Esophagus muscularis mucosa (tissue), 4 donors: ENCODE measurements at regions not wholly inside any gene's neighbourhood (a gene's known extent, or its start where the extent isn't known, plus 50 kb on each side); places are given as distances from the start of the nearest gene placed in this dataset.

Experiments
- DNase-seq: peaks from one replicate; pipeline ENCODE4 v3.0.0-alpha.2; 2017; ENCODE audit errors: extremely low spot score
- H3K27ac ChIP-seq, 4 donors: fragments of 200-600 bp; sonication (generic); replicated peaks in 1 of 4; 1 replicate in 3 of 4; 2 replicates in 1 of 4; pipeline ENCODE4 v1.5.1; 2016 to 2019; ENCODE audit warnings: mild to moderate bottlenecking in 1 of 4
- H3K27me3 ChIP-seq, 4 donors: fragments of 200-600 bp; sonication (generic); one replicate each; pipeline versions ENCODE4 v1.5.1 to v1.6.0; 2016 to 2019
- H3K36me3 ChIP-seq, 4 donors: fragments of 200-600 bp; sonication (generic); one replicate each; pipeline ENCODE4 v1.5.1; 2016 to 2019
- H3K4me1 ChIP-seq, 4 donors: fragments of 200-600 bp; sonication (generic); one replicate each; pipeline ENCODE4 v1.5.1; 2016 to 2019
- H3K4me3 ChIP-seq, 4 donors: fragments of 200-600 bp; sonication (generic); 1 replicate in 2 of 4; 2 replicates in 2 of 4; pipeline ENCODE4 v1.5.1; 2016 to 2019; ENCODE audit warnings: mild to moderate bottlenecking in 4 of 4, moderate library complexity in 1 of 4
- H3K9me3 ChIP-seq, 4 donors: fragments of 200-600 bp; sonication (generic); 1 replicate in 3 of 4; 2 replicates in 1 of 4; pipeline ENCODE4 v1.5.1; 2016 to 2019
- CTCF ChIP-seq, 3 experiments: fragments of 200-600 bp in 2 of 3; fragments of 450-650 bp in 1 of 3; sonication (generic) in 2 of 3; IDR thresholded peaks; one replicate each; pipeline ENCODE4 v1.5.1; 2017 to 2019; ENCODE audit warnings: antibody characterized with exemption in 3 of 3, mild to moderate bottlenecking in 2 of 3, moderate library complexity in 1 of 3
- EP300 ChIP-seq: sonication (generic); formaldehyde crosslinking; IDR thresholded peaks from one replicate; pipeline ENCODE4 v1.6.1; 2017; ENCODE audit warnings: antibody characterized with exemption
- POLR2A ChIP-seq: fragments of 450-650 bp; IDR thresholded peaks from one replicate; pipeline ENCODE4 v1.6.1; 2017; ENCODE audit warnings: antibody characterized with exemption, moderate library complexity, mild to moderate bottlenecking, low read depth
- POLR2AphosphoS5 ChIP-seq, 2 donors: sonication (generic); formaldehyde crosslinking; IDR thresholded peaks; one replicate each; pipeline ENCODE4 v1.6.1; 2017; ENCODE audit warnings: antibody characterized with exemption in 2 of 2
- whole genome bisulfite sequencing: methylation state at CpG from one replicate; pipeline ENCODE4 v1.1.5; 2018; 5-methylcytosine and 5-hydroxymethylcytosine counted together
- intact Hi-C: fragments of 100-400 bp; cut with DNase I; formaldehyde crosslinking; loops from one replicate; pipeline ENCODE4 v1.15.1; 2023

- 79% methylated on average over 11 of the region's 11 CpGs for WGBS
- intact Hi-C loops = no loop called here
- TF ChIP-seq EP300 (no peak), POLR2AphosphoS5 (IDR thresholded peaks at IDR 0.05) (no peak), POLR2A (no peak), CTCF (IDR thresholded peaks at IDR 0.05) (no peak)
- Histone ChIP-seq H3K27me3 (peaks cover 0 to 8% (median 0%) of the 10 kb centered on the region in 4 donors), H3K36me3 (no peaks in the 10 kb centered on the region), H3K4me1 (peaks cover 0 to 6% (median 0%) of the 10 kb centered on the region in 4 donors), H3K27ac (no peak overlapping the region), H3K9me3 (no peaks in the 10 kb centered on the region), H3K4me3 (no peak overlapping the region)
- no peak for DNase-seq
Observed at GRCh38 chr19:30920222-30920621, 429.0 kb downstream of the TSHZ3 start.

- H3K27me3 ChIP-seq = peaks cover 0 to 8% (median 0%) of the 10 kb centered on the region in 4 donors
- DNase-seq = no peak
- no peak for TF ChIP-seq POLR2AphosphoS5 (IDR thresholded peaks at IDR 0.05)
- no peak for TF ChIP-seq CTCF (IDR thresholded peaks at IDR 0.05)
- no peak for TF ChIP-seq POLR2A
- TF ChIP-seq EP300 = no peak
- intact Hi-C loops = no loop called here
- H3K36me3 ChIP-seq = no peaks in the 10 kb centered on the region
- peaks cover 0 to 6% (median 0%) of the 10 kb centered on the region in 4 donors for H3K4me1 ChIP-seq
- no peaks in the 10 kb centered on the region for H3K9me3 ChIP-seq
- WGBS = 70% methylated on average over 1 of the region's 1 CpG
- H3K4me3 ChIP-seq = no peak overlapping the region
- no peak overlapping the region for H3K27ac ChIP-seq
Observed at GRCh38 chr19:30919737-30920136, 429.5 kb downstream of the TSHZ3 start.

GRCh38 chr19:30916238-30916637 is 433.0 kb downstream of the TSHZ3 start:
- Histone ChIP-seq H3K4me1 (no peaks in the 10 kb centered on the region), H3K27ac (no peak overlapping the region), H3K9me3 (no peaks in the 10 kb centered on the region), H3K36me3 (no peaks in the 10 kb centered on the region), H3K27me3 (peaks cover 0 to 8% (median 0%) of the 10 kb centered on the region in 4 donors), H3K4me3 (no peak overlapping the region)
- intact Hi-C loops = no loop called here
- TF ChIP-seq POLR2A = no peak
- no peak for TF ChIP-seq POLR2AphosphoS5 (IDR thresholded peaks at IDR 0.05)
- no peak for TF ChIP-seq CTCF (IDR thresholded peaks at IDR 0.05)
- no peak for TF ChIP-seq EP300
- DNase-seq = no peak
- WGBS = 67% methylated on average over 7 of the region's 9 CpGs

- Histone ChIP-seq H3K4me1 (no peaks in the 10 kb centered on the region), H3K36me3 (no peaks in the 10 kb centered on the region), H3K4me3 (no peak overlapping the region), H3K27ac (no peak overlapping the region), H3K27me3 (no peaks in the 10 kb centered on the region), H3K9me3 (no peaks in the 10 kb centered on the region)
- DNase-seq = no peak
- TF ChIP-seq POLR2AphosphoS5 (IDR thresholded peaks at IDR 0.05) (no peak), POLR2A (no peak), CTCF (IDR thresholded peaks at IDR 0.05) (no peak), EP300 (no peak)
- intact Hi-C loops = no loop called here
- WGBS = 72% methylated on average over 3 of the region's 3 CpGs
Observed at GRCh38 chr19:30911491-30911890, 437.7 kb downstream of the TSHZ3 start.
